C4-2B (cell line): ENCODE measurements at regions not wholly inside any gene's neighbourhood (a gene's known extent, or its start where the extent isn't known, plus 50 kb on each side); places are given as distances from the start of the nearest gene placed in this dataset.

Source experiments
- CTCF ChIP-seq: fragments of 450-650 bp; conservative IDR thresholded peaks from 2 replicates; pipeline ENCODE4 v1.5.1; 2017; ENCODE audit warnings: mild to moderate bottlenecking
- ZFX ChIP-seq: fragments of 450-650 bp; IDR thresholded peaks from 2 replicates; pipeline ENCODE4 v1.6.1; 2017

- TF ChIP-seq CTCF (no peak), ZFX (no peak)
Measured at GRCh38 chr2:8049176-8049575, 632.7 kb upstream of the ID2 start.
